Activated B cell treated with CpG ODN at 0.5 μM for 24 hours (primary cell): ENCODE measurements at regions not wholly inside any gene's neighbourhood (a gene's known extent, or its start where the extent isn't known, plus 50 kb on each side); places are given as distances from the start of the nearest gene placed in this dataset.
"Not testable (repeated sequence)": the region's sequence is repeated elsewhere in the genome, so short reads cannot be mapped to it uniquely, and the experiment has no call there.

Experiments used
- ATAC-seq: fragments of 200-7000 bp; cut with Tn5 transposase; one replicate; pipeline ENCODE4 v1.10.0; 2021; ENCODE audit warnings: low read depth, mild to moderate bottlenecking, moderate library complexity
- CTCF ChIA-PET: fragments of 350-600 bp; sonication (Branson Sonifier 250); formaldehyde crosslinking; loops from one replicate; lab custom pipeline; 2021; ENCODE audit warnings: antibody characterized with exemption; lab: Charles Lee
- POLR2A ChIA-PET: fragments of 350-600 bp; sonication (Branson Sonifier 250); formaldehyde crosslinking; loops from one replicate; lab custom pipeline; 2021; ENCODE audit warnings: antibody characterized with exemption; lab: Charles Lee
- DNase-seq: peaks from one replicate; pipeline ENCODE4 v3.0.0; 2022
- H3K27ac Mint-ChIP-seq: one replicate; pipeline ENCODE4 v1.8.0; 2020; ENCODE audit warnings: mixed read lengths
- H3K27me3 Mint-ChIP-seq: one replicate; pipeline ENCODE4 v1.8.0; 2021; ENCODE audit warnings: mixed read lengths
- H3K36me3 Mint-ChIP-seq: one replicate; pipeline ENCODE4 v1.8.0; 2021; ENCODE audit warnings: low read depth, mixed read lengths
- H3K4me1 Mint-ChIP-seq: one replicate; pipeline ENCODE4 v1.8.0; 2021; ENCODE audit warnings: mixed read lengths
- H3K4me3 Mint-ChIP-seq: one replicate; pipeline ENCODE4 v1.8.0; 2020; ENCODE audit warnings: mild to moderate bottlenecking, mixed read lengths
- H3K9me3 Mint-ChIP-seq: one replicate; pipeline ENCODE4 v1.8.0; 2020; ENCODE audit warnings: mixed read lengths
- intact Hi-C: fragments of 100-400 bp; cut with micrococcal nuclease; formaldehyde crosslinking; loops from one replicate; pipeline ENCODE4 v1.15.1; 2024
- TF ChIP-seq, protein P1 (sequence below): fragments of 200-600 bp; IDR thresholded peaks from one replicate; pipeline ENCODE4 v1.8.0; 2022; ENCODE audit warnings: antibody characterized with exemption, mild to moderate bottlenecking

GRCh38 chr2:66252109-66252508 lies 182.8 kb upstream of the MEIS1 start:
- Mint-ChIP-seq H3K27ac (no peak overlapping the region), H3K9me3 (peaks cover 4% of the 10 kb centered on the region), H3K4me3 (no peak overlapping the region), H3K36me3 (no peaks in the 10 kb centered on the region), H3K4me1 (no peaks in the 10 kb centered on the region), H3K27me3 (no peaks in the 10 kb centered on the region)
- ChIA-PET POLR2A (no interaction called here), CTCF (no interaction called here)
- TF ChIP-seq, protein P1, sequence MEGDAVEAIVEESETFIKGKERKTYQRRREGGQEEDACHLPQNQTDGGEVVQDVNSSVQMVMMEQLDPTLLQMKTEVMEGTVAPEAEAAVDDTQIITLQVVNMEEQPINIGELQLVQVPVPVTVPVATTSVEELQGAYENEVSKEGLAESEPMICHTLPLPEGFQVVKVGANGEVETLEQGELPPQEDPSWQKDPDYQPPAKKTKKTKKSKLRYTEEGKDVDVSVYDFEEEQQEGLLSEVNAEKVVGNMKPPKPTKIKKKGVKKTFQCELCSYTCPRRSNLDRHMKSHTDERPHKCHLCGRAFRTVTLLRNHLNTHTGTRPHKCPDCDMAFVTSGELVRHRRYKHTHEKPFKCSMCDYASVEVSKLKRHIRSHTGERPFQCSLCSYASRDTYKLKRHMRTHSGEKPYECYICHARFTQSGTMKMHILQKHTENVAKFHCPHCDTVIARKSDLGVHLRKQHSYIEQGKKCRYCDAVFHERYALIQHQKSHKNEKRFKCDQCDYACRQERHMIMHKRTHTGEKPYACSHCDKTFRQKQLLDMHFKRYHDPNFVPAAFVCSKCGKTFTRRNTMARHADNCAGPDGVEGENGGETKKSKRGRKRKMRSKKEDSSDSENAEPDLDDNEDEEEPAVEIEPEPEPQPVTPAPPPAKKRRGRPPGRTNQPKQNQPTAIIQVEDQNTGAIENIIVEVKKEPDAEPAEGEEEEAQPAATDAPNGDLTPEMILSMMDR: no peak
- intact Hi-C loops: no loop called here
- ATAC-seq (no peak), DNase-seq (no peak)

DNA sequence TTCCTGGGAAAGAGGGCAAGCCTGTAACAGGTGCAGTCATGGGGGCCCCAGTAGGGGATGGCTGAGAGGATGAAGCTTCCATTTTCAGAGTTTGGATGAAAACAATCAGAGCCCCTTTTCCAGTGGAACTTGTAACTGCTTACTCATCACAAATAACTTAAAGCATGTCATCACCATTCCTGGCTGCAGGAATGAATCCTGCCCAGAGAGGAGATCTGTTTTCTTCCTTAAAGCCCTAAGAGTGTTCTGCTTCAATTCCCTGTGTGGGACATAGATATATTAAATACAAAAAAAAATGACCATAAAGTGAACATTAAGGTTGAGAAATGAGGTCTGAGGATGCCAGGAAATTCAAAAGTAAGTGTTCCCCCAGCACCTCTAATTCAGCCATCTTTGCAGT lies 183.4 kb upstream of the MEIS1 start:
- ATAC-seq: no peak
- Mint-ChIP-seq H3K4me1 (no peaks in the 10 kb centered on the region), H3K27me3 (no peaks in the 10 kb centered on the region), H3K4me3 (no peak overlapping the region), H3K27ac (no peak overlapping the region), H3K36me3 (no peaks in the 10 kb centered on the region), H3K9me3 (peaks cover 4% of the 10 kb centered on the region)
- DNase-seq: no peak
- ChIA-PET CTCF (no interaction called here), POLR2A (no interaction called here)
- TF ChIP-seq, protein P1: no peak
- intact Hi-C loops: no loop called here

DNA sequence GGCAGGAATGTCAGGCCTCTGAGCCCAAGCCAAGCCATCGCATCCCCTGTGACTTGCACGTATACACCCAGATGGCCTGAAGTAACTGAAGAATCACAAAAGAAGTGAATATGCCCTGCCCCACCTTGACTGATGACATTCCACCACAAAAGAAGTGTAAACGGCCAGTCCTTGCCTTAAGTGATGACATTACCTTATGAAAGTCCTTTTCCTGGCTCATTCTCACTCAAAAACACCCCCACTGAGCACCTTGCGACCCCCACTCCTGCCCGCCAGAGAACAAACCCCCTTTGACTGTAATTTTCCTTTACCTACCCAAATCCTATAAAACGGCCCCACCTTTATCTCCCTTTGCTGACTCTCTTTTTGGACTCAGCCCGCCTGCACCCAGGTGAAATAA lies 185.8 kb upstream of the MEIS1 start:
- H3K4me1 Mint-ChIP-seq, DNase-seq, ATAC-seq, H3K4me3 Mint-ChIP-seq, H3K36me3 Mint-ChIP-seq, intact Hi-C loops, H3K9me3 Mint-ChIP-seq, POLR2A ChIA-PET, CTCF ChIA-PET, H3K27me3 Mint-ChIP-seq, H3K27ac Mint-ChIP-seq: not testable (repeated sequence)

GRCh38 chr2:66243809-66244208 lies 191.1 kb upstream of the MEIS1 start:
- intact Hi-C loops, H3K36me3 Mint-ChIP-seq, H3K4me3 Mint-ChIP-seq, H3K4me1 Mint-ChIP-seq, ATAC-seq, DNase-seq, H3K9me3 Mint-ChIP-seq, CTCF ChIA-PET, POLR2A ChIA-PET, H3K27ac Mint-ChIP-seq, H3K27me3 Mint-ChIP-seq: not testable (repeated sequence)

GRCh38 chr2:66242888-66243287 lies 192.0 kb upstream of the MEIS1 start:
- H3K36me3 Mint-ChIP-seq, POLR2A ChIA-PET, H3K27me3 Mint-ChIP-seq, CTCF ChIA-PET, H3K4me1 Mint-ChIP-seq, H3K27ac Mint-ChIP-seq, H3K9me3 Mint-ChIP-seq, DNase-seq, H3K4me3 Mint-ChIP-seq, ATAC-seq: not testable (repeated sequence)
- intact Hi-C loops: loop anchor here (1.0 kb wide), 1 partner anchor 7 kb away; no protein-coding TSS in a partner anchor

- Mint-ChIP-seq H3K27me3 (no peaks in the 10 kb centered on the region), H3K4me1 (no peaks in the 10 kb centered on the region), H3K36me3 (no peaks in the 10 kb centered on the region), H3K4me3 (no peak overlapping the region), H3K27ac (no peak overlapping the region), H3K9me3 (no peaks in the 10 kb centered on the region)
- TF ChIP-seq, protein P1: no peak
- intact Hi-C loops: loop anchor here (1.0 kb wide), 1 partner anchor 8 kb away; no protein-coding TSS in a partner anchor
- CTCF ChIA-PET: no interaction called here
- no peak for DNase-seq
- POLR2A ChIA-PET: no interaction called here
- ATAC-seq: no peak
Measured at GRCh38 chr2:66242099-66242789, 192.7 kb upstream of the MEIS1 start.
